Left forelimb (tissue), 1 donor: ENCODE measurements at regions not wholly inside any gene's neighbourhood (a gene's known extent, or its start where the extent isn't known, plus 50 kb on each side); places are given as distances from the start of the nearest gene placed in this dataset.
"Not testable (repeated sequence)": the region's sequence is repeated elsewhere in the genome, so short reads cannot be mapped to it uniquely, and the experiment has no call there.

Experiments used
- DNase-seq: peaks from one replicate; pipeline ENCODE4 v3.0.0-alpha.2; 2018; ENCODE audit warnings: low spot score

- DNase-seq: no peak
Observed at GRCh38 chr3:25153136-25153535, 274.9 kb upstream of the RARB start.

- DNase-seq: no peak
Observed at GRCh38 chr3:25153561-25153960, 274.5 kb upstream of the RARB start.

GRCh38 chr3:25155652-25156471 is 272.2 kb upstream of the RARB start:
- DNase-seq: no peak

- DNase-seq: no peak
Observed at GRCh38 chr3:25156626-25157025, 271.4 kb upstream of the RARB start.

- no peak for DNase-seq
Observed at GRCh38 chr3:25165306-25165705, 262.8 kb upstream of the RARB start.

- DNase-seq: no peak
Observed at GRCh38 chr3:25166016-25166415, 262.0 kb upstream of the RARB start.

GRCh38 chr3:25169151-25169550 is 258.9 kb upstream of the RARB start:
- DNase-seq: no peak

GRCh38 chr3:25170021-25170420 is 258.0 kb upstream of the RARB start:
- DNase-seq: no peak

GRCh38 chr3:25171118-25171807 is 256.8 kb upstream of the RARB start:
- DNase-seq: no peak

GRCh38 chr3:25171897-25172296 is 256.2 kb upstream of the RARB start:
- DNase-seq: no peak

GRCh38 chr3:25173606-25174005 is 254.5 kb upstream of the RARB start:
- no peak for DNase-seq

GRCh38 chr3:25174251-25174650 is 253.8 kb upstream of the RARB start:
- no peak for DNase-seq

GRCh38 chr3:25177041-25177440 is 251.0 kb upstream of the RARB start:
- no peak for DNase-seq

GRCh38 chr3:25178672-25179071 is 249.4 kb upstream of the RARB start:
- no peak for DNase-seq

- DNase-seq: no peak
Observed at GRCh38 chr3:25181096-25181495, 247.0 kb upstream of the RARB start.

GRCh38 chr3:25182794-25183193 is 245.3 kb upstream of the RARB start:
- DNase-seq: no peak

GRCh38 chr3:25184641-25185250 is 243.3 kb upstream of the RARB start:
- DNase-seq: no peak

GRCh38 chr3:25191673-25192072 is 236.4 kb upstream of the RARB start:
- no peak for DNase-seq

GRCh38 chr3:25199567-25199966 is 228.5 kb upstream of the RARB start:
- DNase-seq: not testable (repeated sequence)

- DNase-seq: no peak
Observed at GRCh38 chr3:25212736-25213135, 215.3 kb upstream of the RARB start.

- DNase-seq: no peak
Observed at GRCh38 chr3:25214034-25214433, 214.0 kb upstream of the RARB start.

GRCh38 chr3:25218362-25218761 is 209.7 kb upstream of the RARB start:
- no peak for DNase-seq

GRCh38 chr3:25226747-25227146 is 201.3 kb upstream of the RARB start:
- no peak for DNase-seq
